RCC 7860 (cell line): ENCODE measurements at regions not wholly inside any gene's neighbourhood (a gene's known extent, or its start where the extent isn't known, plus 50 kb on each side); places are given as distances from the start of the nearest gene placed in this dataset.

Experiments used
- DNase-seq: peaks from one replicate; pipeline ENCODE4 v3.0.0-alpha.2; 2015; ENCODE audit warnings: low spot score
- FAIRE-seq: peaks from 2 replicates; lab custom pipeline; 2012; peaks lifted over from hg19 to GRCh38; lab: Jason Lieb, UNC

DNA sequence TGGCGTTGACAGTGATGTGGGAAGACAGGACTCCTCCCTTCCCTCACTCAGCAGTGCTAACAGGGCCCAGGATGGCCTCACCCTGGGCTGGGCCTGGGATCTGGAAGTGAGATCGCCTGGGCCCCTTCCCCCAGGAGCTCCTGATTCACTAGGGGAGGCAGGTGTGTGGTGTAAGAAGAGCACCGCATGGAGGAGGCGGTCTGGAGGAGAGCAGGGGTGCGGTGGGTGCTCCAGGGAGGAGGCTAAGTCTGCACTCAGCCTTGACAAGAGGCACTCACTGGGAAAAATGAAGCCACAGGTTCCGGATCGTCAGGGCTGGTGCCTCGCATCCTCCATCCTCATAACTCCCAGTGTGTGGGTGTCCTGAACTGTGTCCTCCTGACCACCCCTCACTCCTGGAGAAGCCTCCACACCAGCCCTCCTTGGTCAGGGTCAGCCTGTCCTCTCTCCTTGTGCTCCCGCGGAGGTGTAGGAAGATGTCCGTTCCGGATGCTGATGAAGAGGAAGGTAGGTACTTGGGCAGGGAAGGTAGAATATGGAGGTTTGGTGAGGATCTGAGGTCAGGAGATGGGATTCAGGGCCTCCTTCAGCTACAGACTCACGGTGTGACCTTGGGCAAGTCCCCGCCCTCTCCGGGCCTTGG is 142.1 kb upstream of the WNT4 start:
- FAIRE-seq (no peak), DNase-seq (no peak)

DNA sequence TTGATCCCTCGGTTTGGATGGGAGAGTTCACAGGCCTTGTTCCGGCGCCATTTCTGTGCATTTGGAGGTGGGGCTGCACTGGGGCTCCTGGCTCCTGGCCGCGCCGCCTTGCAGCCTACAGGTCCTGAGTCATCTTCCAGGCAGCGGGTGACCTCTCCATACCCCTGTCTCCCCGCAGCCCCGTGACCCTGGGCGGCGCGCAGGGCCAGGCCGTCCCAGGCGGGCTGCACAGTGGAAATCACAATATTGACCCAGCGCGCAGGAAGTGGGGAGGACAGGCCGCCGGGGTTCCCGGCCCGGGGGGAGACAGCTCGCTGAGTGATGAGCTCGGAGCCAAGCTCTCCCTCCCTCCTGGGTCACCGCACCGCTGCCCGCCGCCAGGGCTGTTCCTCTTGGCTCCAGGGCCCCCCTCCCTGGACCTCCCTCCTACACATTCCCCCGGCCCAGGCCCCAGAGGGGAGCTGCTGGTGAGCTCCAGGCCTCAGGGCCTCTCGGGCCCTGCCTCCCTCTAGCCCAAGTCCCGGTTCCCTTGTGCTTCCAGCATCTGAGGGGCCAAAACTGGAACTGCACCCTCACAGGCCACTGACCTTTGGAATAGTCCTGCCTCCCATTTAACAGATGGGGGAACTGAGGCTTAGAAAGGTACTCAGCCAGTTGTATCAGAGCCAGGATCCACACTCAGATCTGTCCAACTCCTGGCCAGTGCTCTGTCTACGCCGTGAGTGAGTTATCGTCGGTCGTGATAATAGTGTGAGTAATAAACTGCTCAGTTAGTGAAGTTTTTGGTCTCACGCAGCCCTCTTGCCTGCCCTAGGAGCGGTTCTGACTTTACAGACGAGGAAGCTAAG is 142.9 kb upstream of the WNT4 start:
- DNase-seq (no peak), FAIRE-seq (no peak)

DNA sequence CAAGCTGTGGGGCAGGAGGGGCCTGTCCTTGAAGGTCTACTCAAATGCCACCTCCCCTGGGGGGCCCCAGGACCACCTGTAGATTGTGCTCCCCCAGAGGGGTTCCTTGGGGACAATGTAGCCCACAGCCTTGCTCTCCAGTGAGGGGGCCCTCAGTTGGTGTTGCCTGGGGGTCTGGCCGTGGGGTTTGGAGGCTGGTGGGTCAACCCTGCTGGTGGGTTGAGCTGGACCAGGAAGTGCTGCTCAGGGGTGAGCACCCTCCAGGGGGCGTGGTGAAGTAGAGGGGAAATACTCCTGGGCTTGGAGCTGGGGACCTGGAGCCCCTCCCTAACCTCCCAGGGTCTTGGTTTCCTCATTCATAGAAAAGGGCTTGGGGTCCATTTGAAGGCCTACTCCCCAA is 143.6 kb upstream of the WNT4 start:
- DNase-seq (no peak), FAIRE-seq (no peak)

DNA sequence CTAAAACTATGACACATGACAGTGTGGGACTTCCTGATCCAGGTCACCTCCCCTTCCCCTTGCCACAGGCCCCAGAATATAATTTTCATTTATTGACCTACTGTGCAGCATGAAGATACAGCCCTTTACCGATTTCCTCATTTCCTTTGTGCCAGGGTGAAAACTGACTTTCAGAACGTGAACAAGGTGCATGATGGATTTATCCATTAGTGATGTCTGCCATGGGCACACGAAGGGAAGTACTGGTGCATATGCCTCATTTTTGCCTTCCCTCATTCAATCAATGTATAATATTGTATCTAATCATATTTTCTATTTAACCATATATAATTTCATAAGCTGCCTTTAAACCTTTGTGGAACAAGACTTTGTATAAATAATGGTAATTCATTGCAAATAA is 144.4 kb upstream of the WNT4 start:
- no peak for DNase-seq
- FAIRE-seq: no peak

DNA sequence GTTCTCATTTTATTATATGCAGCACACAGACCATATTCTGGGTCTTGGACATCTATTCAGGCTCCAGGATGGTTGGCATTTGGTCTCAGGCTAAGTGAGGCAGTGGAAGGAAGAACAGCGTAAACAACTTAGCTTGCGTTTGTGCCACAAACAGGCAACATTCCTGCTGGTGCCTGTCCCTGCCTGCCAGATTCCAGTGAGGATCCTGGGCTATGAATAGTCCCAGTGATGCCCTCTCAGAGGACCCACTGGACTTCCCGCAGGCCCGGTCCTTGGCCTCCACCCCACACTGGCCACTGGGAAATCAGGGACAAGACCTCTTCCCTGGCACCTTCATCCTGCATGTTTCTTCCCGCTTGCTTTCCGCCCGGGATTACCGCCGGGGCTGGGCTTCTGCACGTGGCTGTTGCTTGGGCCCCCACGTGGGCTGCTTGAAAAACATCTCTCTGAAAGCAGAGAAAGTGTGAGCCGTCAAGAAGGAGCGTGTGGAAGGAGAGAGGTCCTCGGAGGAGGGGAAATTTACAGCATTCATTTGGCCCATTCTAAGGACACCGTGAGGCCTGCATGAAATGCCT is 145.1 kb upstream of the WNT4 start:
- FAIRE-seq: no peak
- no peak for DNase-seq

DNA sequence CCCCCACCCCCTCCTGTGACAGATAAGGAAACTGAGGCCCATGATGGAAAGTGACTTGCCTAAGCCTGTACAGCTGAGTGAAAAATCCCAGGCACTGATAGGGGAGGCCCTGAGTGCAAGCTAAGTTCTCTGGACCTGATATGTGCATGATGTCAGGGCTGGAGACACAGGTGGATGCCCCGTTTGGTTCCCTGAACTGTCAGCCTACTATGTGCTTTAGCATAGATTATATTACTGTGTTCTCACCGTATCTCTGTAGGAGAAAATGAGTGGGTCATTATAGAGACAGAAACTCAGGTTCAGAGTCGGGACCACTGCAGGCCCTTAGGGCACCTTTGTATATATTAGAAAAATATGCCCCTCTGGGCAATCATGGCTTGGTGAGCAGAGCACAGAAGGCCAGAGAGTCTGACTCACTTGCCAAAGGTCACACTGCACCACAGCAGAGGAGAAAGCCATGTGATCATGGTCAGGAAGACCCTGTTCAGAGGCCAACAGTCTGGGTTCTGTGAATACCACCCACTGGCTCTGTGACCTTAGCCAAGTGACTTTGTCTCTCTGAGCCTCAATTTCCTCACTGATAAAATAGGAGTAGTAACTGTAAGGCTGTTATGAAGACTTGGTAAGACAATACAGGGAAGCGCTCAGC is 145.8 kb upstream of the WNT4 start:
- DNase-seq (no peak), FAIRE-seq (no peak)

DNA sequence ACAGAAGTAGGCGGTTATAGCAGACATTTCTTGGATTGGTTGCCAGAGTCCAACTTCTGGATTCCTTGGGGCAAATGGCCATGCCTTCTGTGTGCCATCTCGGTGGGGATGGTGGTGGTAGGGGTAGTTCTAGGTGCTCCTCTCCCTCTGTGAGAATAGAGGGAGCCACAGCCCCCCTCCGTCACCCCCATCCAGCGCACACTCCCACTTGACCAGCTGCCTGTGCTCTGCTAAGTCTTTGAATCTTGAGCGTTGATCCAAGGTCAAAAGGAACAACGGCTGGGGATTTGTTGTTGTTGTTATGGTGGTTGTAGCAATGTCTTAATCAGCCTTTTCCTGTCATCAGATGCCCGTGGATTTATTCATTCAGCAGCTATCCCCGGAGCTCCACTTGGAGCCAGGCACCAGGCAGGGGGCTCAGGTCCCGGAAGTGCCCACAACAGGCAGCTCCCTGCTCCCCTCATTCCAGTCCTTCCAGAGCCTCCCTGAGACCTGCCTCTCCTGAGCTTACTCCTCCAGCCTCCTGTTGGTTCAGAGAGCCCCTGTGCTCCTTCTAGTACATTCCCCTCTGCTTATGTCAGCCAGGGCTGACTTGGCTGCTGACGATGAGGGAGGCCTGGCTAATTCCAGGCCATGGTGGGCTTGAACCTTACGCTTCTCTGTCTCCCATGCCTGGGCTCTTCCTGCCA is 146.6 kb upstream of the WNT4 start:
- FAIRE-seq: no peak
- no peak for DNase-seq

DNA sequence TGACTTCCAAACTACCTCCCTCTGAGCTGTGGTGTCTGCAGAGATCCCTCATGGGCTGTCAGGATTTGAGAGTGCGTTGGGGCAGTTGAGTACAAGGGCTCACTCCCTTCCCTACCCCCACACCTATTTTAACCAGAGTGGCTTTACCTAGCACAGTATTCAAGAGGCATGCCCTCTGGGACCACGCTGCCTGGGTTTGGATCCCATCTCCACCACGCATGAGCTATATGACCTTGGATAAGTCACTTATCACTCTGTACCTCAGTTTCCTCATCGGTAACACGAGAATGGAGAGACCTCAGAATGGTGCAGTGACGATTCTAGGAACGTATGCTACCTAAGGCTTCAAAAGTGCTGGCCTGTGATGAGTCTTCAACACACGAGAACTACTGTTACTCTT is 147.3 kb upstream of the WNT4 start:
- no peak for DNase-seq
- no peak for FAIRE-seq

DNA sequence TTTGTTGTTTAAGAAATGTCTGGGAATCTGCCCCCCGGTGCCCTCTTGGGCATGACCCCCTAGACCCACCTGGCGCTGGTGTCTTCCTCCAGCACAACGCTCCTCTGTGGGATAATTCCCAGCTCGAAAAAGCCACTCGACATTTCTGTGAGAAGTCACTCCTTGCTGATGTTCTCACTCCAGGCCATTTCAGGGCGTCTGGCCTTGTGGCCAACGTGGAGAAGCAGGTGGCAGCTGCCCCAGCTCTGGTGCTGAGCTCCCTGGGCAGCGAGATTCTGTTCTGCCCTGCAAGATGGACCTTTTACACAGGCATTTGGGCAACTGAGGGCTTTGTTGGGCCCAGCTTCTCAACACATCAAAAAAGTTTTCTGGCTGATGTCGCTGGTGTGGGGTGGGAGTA is 147.7 kb upstream of the WNT4 start:
- no peak for FAIRE-seq
- no peak for DNase-seq

DNA sequence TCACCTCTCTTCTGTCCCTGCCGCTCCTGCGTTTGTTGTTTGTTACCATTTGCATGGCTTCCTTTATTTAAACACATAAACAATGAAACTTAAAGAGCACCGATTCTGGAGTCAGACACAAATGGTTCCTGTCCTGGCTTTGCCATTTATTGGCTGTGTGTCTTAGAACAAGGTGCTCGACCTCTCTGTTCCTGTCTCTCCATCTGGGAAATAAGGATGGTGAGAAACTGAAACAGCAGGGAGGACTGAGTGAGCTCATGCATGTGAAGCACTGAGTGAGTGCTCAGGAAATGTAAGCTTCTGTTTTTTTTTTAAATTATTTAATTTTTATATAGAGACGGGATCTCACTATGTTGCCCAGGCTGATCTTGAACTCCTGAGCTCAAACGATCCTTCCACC is 148.2 kb upstream of the WNT4 start:
- FAIRE-seq (no peak), DNase-seq (no peak)

DNA sequence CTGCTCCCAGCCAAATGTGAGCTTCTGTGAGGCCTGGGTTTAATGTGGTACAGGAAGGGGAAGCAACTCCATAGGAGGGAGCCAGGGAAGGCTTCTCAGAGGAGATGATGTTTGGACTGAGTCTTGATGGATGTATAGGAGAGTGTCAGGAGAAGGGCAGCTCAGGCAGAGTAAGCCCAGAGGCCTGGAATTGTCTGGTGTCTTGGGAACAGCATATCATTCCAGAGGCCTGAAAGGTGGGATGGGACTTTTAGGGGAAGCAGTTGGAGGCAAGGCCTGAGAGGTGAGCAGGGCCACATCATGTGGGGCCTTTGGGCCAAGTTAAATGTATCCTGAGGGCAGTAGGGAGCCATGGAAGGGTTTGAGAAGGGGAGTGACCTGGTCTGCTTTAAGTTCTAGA is 148.6 kb upstream of the WNT4 start:
- FAIRE-seq (no peak), DNase-seq (no peak)

DNA sequence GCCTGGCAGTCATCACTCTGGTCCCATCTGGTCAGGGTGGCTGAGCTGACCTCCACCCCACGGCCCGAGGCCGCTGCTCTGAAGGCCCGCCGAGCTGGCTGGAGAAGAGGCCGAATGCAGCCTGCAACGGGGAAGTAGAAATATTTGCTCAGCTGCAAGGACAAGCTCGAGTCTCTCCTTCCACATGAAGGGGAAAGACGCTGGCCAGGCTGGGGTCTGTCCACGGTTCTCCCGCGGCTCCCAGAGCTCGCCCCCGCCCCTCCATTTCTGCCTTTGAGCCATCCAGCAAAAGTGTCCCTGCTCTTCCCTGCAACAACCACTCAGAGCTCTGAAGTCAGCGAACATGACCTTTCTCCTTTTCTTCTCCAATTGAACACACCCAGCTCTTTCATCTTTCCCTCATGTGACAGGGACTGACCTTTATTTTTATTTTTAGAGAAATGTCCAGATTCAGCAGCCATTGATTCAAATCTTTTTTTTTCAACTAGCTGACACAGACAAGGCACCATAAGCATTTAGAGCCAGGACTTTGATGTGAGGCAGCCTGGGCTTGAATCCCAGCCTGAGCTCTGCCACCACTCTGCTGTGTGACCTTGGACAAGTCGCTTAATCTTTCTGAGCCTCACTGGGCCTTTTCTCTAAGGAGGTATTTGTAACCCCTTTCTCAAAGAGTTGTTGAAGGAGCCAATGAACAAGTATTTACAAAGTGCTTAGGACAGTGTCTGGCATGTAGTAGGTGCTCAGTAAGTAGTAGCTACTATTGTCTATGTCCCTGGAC is 149.3 kb upstream of the WNT4 start:
- DNase-seq (no peak), FAIRE-seq (no peak)

DNA sequence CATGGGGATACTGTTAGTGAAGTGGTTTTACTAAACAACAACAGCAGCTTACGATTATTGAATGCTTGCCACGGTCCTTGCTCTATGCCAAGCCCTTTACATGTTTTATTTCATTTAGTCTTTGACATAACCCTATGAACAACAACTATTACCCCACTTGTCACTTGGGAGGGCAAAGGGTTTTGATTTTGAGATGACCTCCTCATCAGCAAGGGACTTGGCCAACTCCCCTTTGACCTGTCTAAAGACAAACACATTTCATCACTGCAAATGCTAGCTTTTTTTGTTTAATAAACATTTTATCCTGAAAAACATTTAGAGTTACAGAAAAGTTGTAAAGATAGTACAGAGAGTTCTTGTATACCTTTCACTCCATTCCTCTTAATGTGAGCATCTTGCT is 152.5 kb upstream of the WNT4 start:
- no peak for FAIRE-seq

DNA sequence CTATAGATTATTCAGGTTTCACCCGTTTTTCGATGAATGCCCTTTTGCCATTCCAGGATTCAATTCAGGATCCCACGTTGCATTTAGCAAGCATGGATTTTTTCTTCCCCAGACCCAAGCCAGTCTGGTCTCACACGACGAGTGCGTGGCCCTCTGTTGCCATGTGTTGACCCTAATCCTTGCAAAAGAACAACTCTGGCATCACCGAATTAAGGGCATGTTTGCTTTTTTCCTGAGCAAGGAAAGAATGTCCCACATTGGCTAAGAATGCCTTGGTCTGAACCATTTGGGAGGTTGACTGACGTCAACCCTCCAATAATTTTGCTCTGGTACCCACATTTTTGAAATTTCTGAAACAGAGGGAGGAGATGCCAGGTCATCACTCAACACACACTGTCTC is 153.0 kb upstream of the WNT4 start:
- DNase-seq (no peak), FAIRE-seq (no peak)

More for the DNA sequence above, 152.5 kb upstream of the WNT4 start:
- no peak for DNase-seq

DNA sequence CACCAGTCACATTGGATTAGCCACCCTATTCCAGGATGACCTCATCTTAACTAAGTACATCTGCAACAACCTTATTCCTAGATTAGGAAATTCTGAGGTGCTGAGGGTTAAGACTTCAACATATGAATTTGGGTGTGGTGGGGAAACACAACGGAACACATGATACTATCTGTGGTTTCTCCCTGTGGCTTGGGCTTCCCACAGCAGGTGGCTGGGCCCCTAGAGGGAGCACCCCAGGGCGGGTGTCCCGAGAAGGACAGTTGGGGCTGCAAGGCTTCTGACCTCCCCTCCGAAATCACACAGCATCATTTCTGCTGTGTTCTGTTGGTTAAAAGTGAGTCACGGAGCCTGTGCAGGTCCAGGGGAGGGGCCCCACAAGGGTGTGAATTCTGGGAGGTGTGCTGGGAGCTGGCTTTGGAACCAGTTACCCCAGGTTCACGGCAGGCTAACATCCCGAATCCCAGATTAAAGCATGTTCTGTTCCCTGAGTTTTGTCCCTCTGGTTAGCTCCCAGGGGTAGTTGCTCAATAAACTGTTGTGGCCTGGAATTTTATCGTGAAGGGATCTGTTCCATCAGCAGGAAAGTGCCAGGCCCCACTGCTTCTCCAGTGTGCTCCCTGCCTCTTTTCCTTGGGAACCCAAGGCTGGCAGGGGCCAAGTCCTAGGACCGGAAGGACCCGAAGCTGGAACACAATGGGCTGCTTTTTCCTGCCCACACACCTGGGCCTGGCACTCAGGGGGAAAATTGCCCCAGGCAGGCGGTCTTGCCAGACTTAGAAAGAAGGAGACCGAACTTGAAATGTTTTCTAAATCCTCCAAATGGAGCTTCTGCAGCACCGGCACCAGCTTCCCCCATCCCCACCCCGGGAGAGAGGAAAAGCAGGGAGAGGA is 154.0 kb upstream of the WNT4 start:
- no peak for DNase-seq
- no peak for FAIRE-seq

DNA sequence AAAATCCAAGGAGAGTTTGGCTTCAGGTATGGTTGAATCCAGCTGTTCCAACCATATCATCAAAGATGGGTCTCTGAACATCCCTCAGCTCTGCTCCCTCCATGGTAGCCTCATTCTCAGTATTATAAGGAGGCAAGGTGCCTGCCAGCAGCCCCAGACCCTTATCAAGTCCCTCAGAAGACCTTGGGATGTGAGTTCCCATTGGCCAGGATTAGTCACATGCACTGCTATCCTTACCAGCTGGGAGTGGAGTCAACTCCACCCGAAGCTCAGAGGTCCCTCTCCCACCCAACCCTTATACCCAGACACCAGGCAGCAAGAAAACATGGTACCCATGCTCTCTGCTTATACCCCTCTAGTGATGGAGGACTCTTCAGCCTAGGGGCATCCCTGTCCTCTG is 153.7 kb upstream of the ZBTB40 start:
- DNase-seq: no peak

DNA sequence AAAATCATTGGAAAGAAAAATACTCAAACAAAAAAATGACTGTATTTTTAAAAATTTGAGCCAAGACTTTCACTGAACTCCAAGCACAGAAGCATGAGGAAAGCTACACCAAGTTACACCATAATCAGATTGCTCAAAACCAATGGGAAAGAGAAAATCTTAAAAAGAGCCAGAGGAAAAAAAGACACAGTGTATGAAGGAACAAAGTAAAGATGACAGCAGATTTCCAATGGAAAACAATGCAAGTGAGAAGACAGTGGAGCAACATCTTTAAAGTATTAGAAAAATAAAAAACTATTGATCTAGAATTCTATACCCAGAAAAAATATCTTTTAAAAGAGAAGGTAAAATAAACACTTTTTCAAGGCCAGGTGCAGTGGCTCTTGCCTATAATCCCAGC is 147.8 kb upstream of the ZBTB40 start:
- DNase-seq: no peak

More for the DNA sequence above, 153.7 kb upstream of the ZBTB40 start:
- no peak for FAIRE-seq

DNA sequence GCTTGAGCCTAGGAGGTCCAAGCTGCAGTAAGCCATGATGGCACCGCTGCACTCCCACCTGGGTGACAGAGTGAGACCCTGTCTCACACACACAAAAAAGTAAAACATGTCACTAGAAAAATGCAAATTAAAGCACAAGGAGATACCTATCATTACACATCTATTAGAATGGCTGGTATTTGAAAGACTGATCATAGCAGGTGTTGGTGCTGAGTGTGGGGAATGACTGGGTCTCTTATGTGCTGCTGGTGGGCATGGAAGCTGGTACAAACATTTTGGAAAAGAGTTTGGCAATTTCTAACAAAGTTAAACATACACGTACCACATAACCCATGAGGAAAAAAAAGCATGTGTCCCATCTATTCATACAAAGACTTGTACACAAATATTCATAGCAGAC is 142.1 kb upstream of the ZBTB40 start:
- no peak for FAIRE-seq
- no peak for DNase-seq

More for the DNA sequence above, 147.8 kb upstream of the ZBTB40 start:
- FAIRE-seq: no peak

DNA sequence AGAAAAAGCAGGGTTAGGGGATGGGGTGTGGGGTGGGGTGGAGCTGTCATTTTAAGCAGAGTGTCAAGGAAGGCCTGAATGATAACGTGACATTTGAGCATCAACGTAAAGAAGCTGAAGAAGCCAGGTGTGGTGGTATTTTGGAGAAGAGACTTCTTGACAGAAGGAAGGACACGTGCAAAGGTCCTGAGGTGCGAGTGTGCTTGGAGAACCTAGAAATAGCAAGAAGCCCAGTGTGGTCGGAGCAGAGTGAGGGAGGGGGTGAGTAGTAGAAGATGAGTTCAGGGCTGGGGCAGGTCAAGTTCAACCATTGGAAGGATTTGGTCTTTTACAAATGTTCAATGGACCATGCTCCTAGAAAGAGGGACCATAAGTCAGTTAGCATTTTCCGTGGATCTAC is 140.2 kb upstream of the ZBTB40 start:
- FAIRE-seq: no peak
- no peak for DNase-seq
